H1 (cell line): ENCODE measurements at regions not wholly inside any gene's neighbourhood (a gene's known extent, or its start where the extent isn't known, plus 50 kb on each side); places are given as distances from the start of the nearest gene placed in this dataset.
A peak's percentile ranks its signal among the peaks of the same experiment; 100 is the strongest.

Experiments used
- CTCF ChIA-PET: fragments of 300-600 bp; sonication (Branson Sonifier 250); formaldehyde crosslinking; loops from one replicate; lab custom pipeline; 2021; ENCODE audit not compliant: partially characterized antibody; lab: Charles Lee
- POLR2A ChIA-PET: fragments of 300-600 bp; sonication (Branson Sonifier 250); formaldehyde crosslinking; loops from one replicate; lab custom pipeline; 2021; ENCODE audit warnings: inconsistent platforms; ENCODE audit not compliant: partially characterized antibody; lab: Charles Lee
- DNase-seq, 2 experiments: peaks; one replicate each; pipeline versions ENCODE4 v3.0.0 to v3.0.0-alpha.2; 2010 to 2022; ENCODE audit warnings: low spot score in 2 of 2, low read depth in 1 of 2, mixed read lengths in 1 of 2
- FAIRE-seq: peaks from 2 replicates; lab custom pipeline; 2011; peaks lifted over from hg19 to GRCh38; lab: Jason Lieb, UNC
- H2AFZ ChIP-seq: 2 replicates; pipeline ENCODE4 v1.8.1; 2012; ENCODE audit warnings: low read length, inconsistent platforms
- H2AK5ac ChIP-seq: 2 replicates; pipeline ENCODE4 v1.6.1; 2013; ENCODE audit warnings: low read depth, low read length
- H2BK120ac ChIP-seq: replicated peaks from 2 replicates; pipeline ENCODE3; 2013; ENCODE audit warnings: low read depth, low read length, inconsistent platforms
- H2BK12ac ChIP-seq: 2 replicates; pipeline ENCODE4 v1.6.1; 2013; ENCODE audit warnings: low read depth, low read length
- H2BK15ac ChIP-seq: 2 replicates; pipeline ENCODE4 v1.6.1; 2013; ENCODE audit warnings: low read length
- H2BK20ac ChIP-seq: 2 replicates; pipeline ENCODE4 v1.6.1; 2013; ENCODE audit warnings: low read length
- H2BK5ac ChIP-seq: 2 replicates; pipeline ENCODE4 v1.6.1; 2013; ENCODE audit warnings: low read depth, low read length
- H3K14ac ChIP-seq: 2 replicates; pipeline ENCODE4 v1.6.1; 2013; ENCODE audit warnings: inconsistent platforms; ENCODE audit not compliant: insufficient read length
- H3K18ac ChIP-seq: 2 replicates; pipeline ENCODE4 v1.6.1; 2013; ENCODE audit warnings: low read length; ENCODE audit errors: extremely low read depth
- H3K23ac ChIP-seq: 2 replicates; pipeline ENCODE4 v1.6.1; 2013; ENCODE audit warnings: inconsistent platforms; ENCODE audit not compliant: insufficient read length
- H3K23me2 ChIP-seq: 2 replicates; pipeline ENCODE4 v1.6.1; 2013; ENCODE audit warnings: low read depth, low read length
- H3K27ac ChIP-seq: 2 replicates; pipeline ENCODE4 v1.6.1; 2011; ENCODE audit warnings: low read depth, low read length, inconsistent platforms
- H3K27me3 ChIP-seq, 4 experiments: replicated peaks in 1 of 4; 1 replicate in 1 of 4; 2 replicates in 3 of 4; pipeline versions ENCODE4 v1.6.1 to v1.8.1; 2011 to 2013; ENCODE audit warnings: low read length in 3 of 4, mild to moderate bottlenecking in 3 of 4, inconsistent platforms in 2 of 4, mixed read lengths in 2 of 4, moderate library complexity in 1 of 4; ENCODE audit not compliant: control insufficient read depth in 3 of 4, insufficient read depth in 3 of 4; ENCODE audit errors: extremely low read depth in 1 of 4
- H3K36me3 ChIP-seq, 4 experiments: 2 replicates each; pipeline versions ENCODE4 v1.6.1 to v1.8.1; 2011 to 2013; ENCODE audit warnings: mild to moderate bottlenecking in 4 of 4, low read length in 3 of 4, moderate library complexity in 2 of 4, control low read depth in 1 of 4, inconsistent platforms in 1 of 4; ENCODE audit not compliant: insufficient read depth in 4 of 4, control insufficient read depth in 2 of 4
- H3K4ac ChIP-seq: replicated peaks from 2 replicates; pipeline ENCODE3; 2013; ENCODE audit warnings: low read length, low read depth, mixed read lengths, inconsistent platforms; ENCODE audit not compliant: insufficient read length
- H3K4me1 ChIP-seq, 4 experiments: replicated peaks in 1 of 4; 1 replicate in 1 of 4; 2 replicates in 3 of 4; pipeline versions ENCODE4 v1.6.1 to v1.8.1; 2011 to 2013; ENCODE audit warnings: low read length in 3 of 4, inconsistent platforms in 2 of 4, mixed read lengths in 1 of 4; ENCODE audit not compliant: insufficient read depth in 4 of 4, control insufficient read depth in 3 of 4
- H3K4me2 ChIP-seq, 2 experiments: 2 replicates each; pipeline versions ENCODE4 v1.6.1 to v1.8.1; 2011 to 2013; ENCODE audit warnings: low read depth in 2 of 2, low read length in 2 of 2, control low read depth in 1 of 2, inconsistent platforms in 1 of 2, mild to moderate bottlenecking in 1 of 2; ENCODE audit not compliant: insufficient read depth in 1 of 2
- H3K4me3 ChIP-seq, 4 experiments: fragments of 200-600, 300-600 bp in 1 of 4; sonication (generic), shearing (Covaris generic), sonication (Bioruptor Twin) in 1 of 4; 2 replicates each; pipeline versions ENCODE4 v1.5.1 to v1.8.1; 2011 to 2016; ENCODE audit warnings: low read length in 4 of 4, low read depth in 3 of 4, control low read depth in 2 of 4, inconsistent platforms in 2 of 4, mild to moderate bottlenecking in 2 of 4, mixed read lengths in 1 of 4, moderate library complexity in 1 of 4; ENCODE audit not compliant: insufficient read depth in 2 of 4; ENCODE audit errors: extremely low read depth in 1 of 4
- H3K56ac ChIP-seq: replicated peaks from 2 replicates; pipeline ENCODE3; 2013; ENCODE audit warnings: low read depth, mild to moderate bottlenecking, mixed read lengths, low read length, inconsistent platforms; ENCODE audit not compliant: insufficient read length
- H3K79me1 ChIP-seq: 2 replicates; pipeline ENCODE4 v1.6.1; 2013; ENCODE audit warnings: low read depth, low read length, control low read depth
- H3K79me2 ChIP-seq, 2 experiments: 2 replicates each; pipeline versions ENCODE4 v1.6.1 to v1.8.1; 2012 to 2013; ENCODE audit warnings: low read length in 2 of 2, mild to moderate bottlenecking in 2 of 2, inconsistent platforms in 1 of 2; ENCODE audit not compliant: insufficient read depth in 2 of 2, control insufficient read depth in 1 of 2
- H3K9ac ChIP-seq, 4 experiments: replicated peaks in 1 of 4; 1 replicate in 1 of 4; 2 replicates in 3 of 4; pipeline versions ENCODE4 v1.6.1 to v1.8.1; 2011 to 2013; ENCODE audit warnings: low read depth in 3 of 4, low read length in 3 of 4, control low read depth in 2 of 4, mild to moderate bottlenecking in 2 of 4, moderate library complexity in 2 of 4, inconsistent platforms in 1 of 4; ENCODE audit errors: extremely low read depth in 1 of 4
- H3K9me3 ChIP-seq, 2 experiments: 2 replicates each; pipeline versions ENCODE4 v1.6.1 to v1.8.1; 2012 to 2013; ENCODE audit warnings: mild to moderate bottlenecking in 2 of 2, moderate library complexity in 2 of 2, control low read depth in 1 of 2, inconsistent platforms in 1 of 2, low read depth in 1 of 2, low read length in 1 of 2, mixed read lengths in 1 of 2; ENCODE audit not compliant: insufficient read depth in 2 of 2
- H4K20me1 ChIP-seq, 2 experiments: replicated peaks in 1 of 2; 2 replicates each; pipeline versions ENCODE3 to v1.8.1; 2011 to 2013; ENCODE audit warnings: inconsistent platforms in 2 of 2, low read length in 2 of 2, mild to moderate bottlenecking in 1 of 2; ENCODE audit not compliant: insufficient read depth in 2 of 2, control insufficient read depth in 1 of 2
- H4K5ac ChIP-seq: 2 replicates; pipeline ENCODE4 v1.6.1; 2013; ENCODE audit warnings: low read length, low read depth, mixed read lengths, inconsistent platforms; ENCODE audit not compliant: insufficient read length
- H4K8ac ChIP-seq: 2 replicates; pipeline ENCODE4 v1.8.0; 2013; ENCODE audit warnings: mild to moderate bottlenecking, moderate library complexity, low read length, inconsistent platforms; ENCODE audit not compliant: insufficient read depth; ENCODE audit errors: extremely low read depth
- H4K91ac ChIP-seq: replicated peaks from 2 replicates; pipeline ENCODE3; 2013; ENCODE audit warnings: low read length, mixed read lengths, inconsistent platforms; ENCODE audit not compliant: insufficient read length
- CEBPB ChIP-seq: IDR thresholded peaks from 2 replicates; pipeline ENCODE4 v1.6.1; 2012; ENCODE audit warnings: low read depth, low read length
- POLR2A ChIP-seq, 2 experiments: IDR thresholded peaks; 1 replicate in 1 of 2; 2 replicates in 1 of 2; pipeline ENCODE4 v1.6.1; 2011; ENCODE audit warnings: low read depth in 2 of 2, low read length in 2 of 2, mild to moderate bottlenecking in 2 of 2; ENCODE audit errors: control extremely low read depth in 1 of 2
- WGBS, 2 experiments: shearing (Covaris generic) in 1 of 2; methylation state at CpG; one replicate each; pipeline versions ENCODE4 v1.1.6 to v1.1.7; 2013 to 2015; ENCODE audit warnings: low lambda C conversion rate in 2 of 2, mixed read lengths in 2 of 2, inconsistent platforms in 1 of 2, low coverage in 1 of 2, missing lambda C conversion rate in 1 of 2; ENCODE audit not compliant: insufficient replicate concordance in 2 of 2, insufficient coverage in 1 of 2, insufficient read length in 1 of 2; ENCODE audit errors: extremely low coverage in 1 of 2, missing lambda C conversion rate in 1 of 2; 5-methylcytosine and 5-hydroxymethylcytosine counted together

DNA sequence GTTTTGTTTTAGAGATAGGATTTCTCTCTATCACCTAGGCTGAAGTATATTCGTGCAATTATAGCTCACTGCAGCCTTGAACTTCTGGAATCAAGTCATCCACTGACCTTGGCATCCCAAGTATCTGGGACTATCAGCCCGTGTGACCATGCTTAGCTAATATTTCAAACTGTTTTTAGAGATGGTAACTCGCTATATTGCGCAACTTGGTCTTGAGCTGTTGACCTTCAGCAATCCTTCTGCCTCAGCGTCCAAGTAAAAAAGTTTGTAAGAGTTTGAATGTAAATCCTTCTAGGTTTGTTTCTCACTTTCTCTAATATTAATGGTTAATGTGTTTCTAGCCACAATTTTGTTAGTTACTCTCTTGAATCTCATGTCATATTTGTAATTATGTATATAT lies 1243.5 kb upstream of the CADM2 start:
- H4K8ac ChIP-seq = no peak overlapping the region
- H4K91ac ChIP-seq = no peak overlapping the region
- no peaks in the 10 kb centered on the region for H3K4me1 ChIP-seq
- H3K23ac ChIP-seq = no peak overlapping the region
- H3K9ac ChIP-seq = no peak overlapping the region
- H3K4ac ChIP-seq = no peak overlapping the region
- H3K4me2 ChIP-seq = no peak overlapping the region
- FAIRE-seq = no peak
- POLR2A ChIA-PET = no interaction called here
- DNase-seq = no peak
- no peaks in the 10 kb centered on the region for H3K9me3 ChIP-seq
- no peak overlapping the region for H2BK20ac ChIP-seq
- H3K79me1 ChIP-seq = no peaks in the 10 kb centered on the region
- H3K18ac ChIP-seq = no peak overlapping the region
- no peaks in the 10 kb centered on the region for H3K79me2 ChIP-seq
- H2AK5ac ChIP-seq = no peak overlapping the region
- H2BK120ac ChIP-seq = no peak overlapping the region
- H2BK5ac ChIP-seq = no peak overlapping the region
- H3K36me3 ChIP-seq = no peaks in the 10 kb centered on the region; a peak in 1 of 8 replicates
- H2AFZ ChIP-seq = no peak overlapping the region
- no peak for TF ChIP-seq POLR2A (IDR thresholded peaks at IDR 0.05; ENCODE audit: control extremely low read depth in 1 of 2, low read depth in 2 of 2, low read length in 2 of 2)
- TF ChIP-seq CEBPB = peak; percentile 96
- TF ChIP-seq, all 59 proteins: peak for 1
- Histone ChIP-seq H4K5ac (no peak overlapping the region), H3K4me3 (no peak overlapping the region), H3K27me3 (no peaks in the 10 kb centered on the region), H3K14ac (no peak overlapping the region), H3K27ac (no peak overlapping the region), H4K20me1 (no peaks in the 10 kb centered on the region), H3K56ac (no peak overlapping the region), H2BK15ac (no peak overlapping the region), H3K23me2 (no peaks in the 10 kb centered on the region), H2BK12ac (no peak overlapping the region)
- CTCF ChIA-PET = interaction anchor here (0.5 to 0.7 kb wide), 2 partner anchors 10 to 1098 kb away, joined by 3 read pairs; no protein-coding TSS in a partner anchor
- WGBS, 2 experiments = 96% methylated on average over 5 of the region's 5 CpGs; no CpG with 5 or more reads in 1 of the 2 experiments
